ENCODE measurements at regions not wholly inside any gene's neighbourhood (a gene's known extent, or its start where the extent isn't known, plus 50 kb on each side); places are given as distances from the start of the nearest gene placed in this dataset.

DNA sequence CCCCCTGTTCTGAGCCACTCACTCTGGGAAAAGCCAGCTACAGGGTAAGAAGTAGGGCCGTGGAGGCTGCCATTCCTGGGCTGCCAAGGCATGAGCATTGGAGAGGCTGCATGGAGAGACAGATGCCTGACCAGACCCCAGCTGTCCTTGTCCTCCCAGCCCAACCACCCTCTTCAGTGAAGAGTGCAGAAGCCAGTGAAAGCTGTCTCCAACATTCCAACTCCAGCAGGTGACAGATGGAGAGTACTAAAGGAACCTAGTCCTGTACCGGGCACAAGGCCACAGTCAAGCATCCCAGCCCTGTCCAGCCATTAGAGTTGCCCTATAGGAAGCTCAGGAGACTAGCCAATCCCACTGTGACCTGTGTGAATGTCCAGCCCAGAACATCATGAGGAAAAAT lies 165.1 kb downstream of the DIRAS2 start:
- Mint-ChIP-seq H3K27me3 (ENCODE audit: insufficient read depth, low read depth, poor library complexity) (no peaks in the 10 kb centered on the region), H3K36me3 (ENCODE audit: low read depth) (no peaks in the 10 kb centered on the region), H3K4me3 (no peak overlapping the region), H3K9me3 (no peaks in the 10 kb centered on the region), H3K27ac (no peak overlapping the region), H3K4me1 (peaks cover 6% of the 10 kb centered on the region)
- DNase-seq (ENCODE audit: low spot score) (no peak), ATAC-seq (no peak)
- Histone ChIP-seq H4K20me1 (replicated peaks; ENCODE audit: insufficient read depth) (no peaks in the 10 kb centered on the region), H3K79me2 (replicated peaks; ENCODE audit: insufficient read depth) (no peaks in the 10 kb centered on the region), H3K4me2 (no peak overlapping the region), H3K4me3 (no peak overlapping the region), H3K9me2 (ENCODE audit: insufficient read depth) (no peaks in the 10 kb centered on the region; the same call in 1 of the 2 replicates), H3K36me3 (ENCODE audit: insufficient read depth) (no peaks in the 10 kb centered on the region), H3K27me3 (ENCODE audit: insufficient read depth) (no peaks in the 10 kb centered on the region), H2AFZ (no peak overlapping the region), H3K4me1 (ENCODE audit: insufficient read depth) (0 out of 2 replicates have a peak, but pooled peaks cover 6% of the 10 kb centered on the region), H3F3A (replicated peaks; ENCODE audit: low read depth) (no peaks in the 10 kb centered on the region), H3K27ac (ENCODE audit: low read depth) (no peak overlapping the region)
- TF ChIP-seq, protein P1, sequence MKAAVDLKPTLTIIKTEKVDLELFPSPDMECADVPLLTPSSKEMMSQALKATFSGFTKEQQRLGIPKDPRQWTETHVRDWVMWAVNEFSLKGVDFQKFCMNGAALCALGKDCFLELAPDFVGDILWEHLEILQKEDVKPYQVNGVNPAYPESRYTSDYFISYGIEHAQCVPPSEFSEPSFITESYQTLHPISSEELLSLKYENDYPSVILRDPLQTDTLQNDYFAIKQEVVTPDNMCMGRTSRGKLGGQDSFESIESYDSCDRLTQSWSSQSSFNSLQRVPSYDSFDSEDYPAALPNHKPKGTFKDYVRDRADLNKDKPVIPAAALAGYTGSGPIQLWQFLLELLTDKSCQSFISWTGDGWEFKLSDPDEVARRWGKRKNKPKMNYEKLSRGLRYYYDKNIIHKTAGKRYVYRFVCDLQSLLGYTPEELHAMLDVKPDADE (IDR thresholded peaks at IDR 0.05), result no peak
- TF ChIP-seq, protein P2, sequence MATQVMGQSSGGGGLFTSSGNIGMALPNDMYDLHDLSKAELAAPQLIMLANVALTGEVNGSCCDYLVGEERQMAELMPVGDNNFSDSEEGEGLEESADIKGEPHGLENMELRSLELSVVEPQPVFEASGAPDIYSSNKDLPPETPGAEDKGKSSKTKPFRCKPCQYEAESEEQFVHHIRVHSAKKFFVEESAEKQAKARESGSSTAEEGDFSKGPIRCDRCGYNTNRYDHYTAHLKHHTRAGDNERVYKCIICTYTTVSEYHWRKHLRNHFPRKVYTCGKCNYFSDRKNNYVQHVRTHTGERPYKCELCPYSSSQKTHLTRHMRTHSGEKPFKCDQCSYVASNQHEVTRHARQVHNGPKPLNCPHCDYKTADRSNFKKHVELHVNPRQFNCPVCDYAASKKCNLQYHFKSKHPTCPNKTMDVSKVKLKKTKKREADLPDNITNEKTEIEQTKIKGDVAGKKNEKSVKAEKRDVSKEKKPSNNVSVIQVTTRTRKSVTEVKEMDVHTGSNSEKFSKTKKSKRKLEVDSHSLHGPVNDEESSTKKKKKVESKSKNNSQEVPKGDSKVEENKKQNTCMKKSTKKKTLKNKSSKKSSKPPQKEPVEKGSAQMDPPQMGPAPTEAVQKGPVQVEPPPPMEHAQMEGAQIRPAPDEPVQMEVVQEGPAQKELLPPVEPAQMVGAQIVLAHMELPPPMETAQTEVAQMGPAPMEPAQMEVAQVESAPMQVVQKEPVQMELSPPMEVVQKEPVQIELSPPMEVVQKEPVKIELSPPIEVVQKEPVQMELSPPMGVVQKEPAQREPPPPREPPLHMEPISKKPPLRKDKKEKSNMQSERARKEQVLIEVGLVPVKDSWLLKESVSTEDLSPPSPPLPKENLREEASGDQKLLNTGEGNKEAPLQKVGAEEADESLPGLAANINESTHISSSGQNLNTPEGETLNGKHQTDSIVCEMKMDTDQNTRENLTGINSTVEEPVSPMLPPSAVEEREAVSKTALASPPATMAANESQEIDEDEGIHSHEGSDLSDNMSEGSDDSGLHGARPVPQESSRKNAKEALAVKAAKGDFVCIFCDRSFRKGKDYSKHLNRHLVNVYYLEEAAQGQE (IDR thresholded peaks at IDR 0.05; ENCODE audit: unreplicated experiment), result no peak
- TF ChIP-seq NANOG (IDR thresholded peaks at IDR 0.05; ENCODE audit: borderline replicate concordance) (no peak), ZNF114 (CRISPR knock-in tag; IDR thresholded peaks at IDR 0.05) (no peak), JUNB (IDR thresholded peaks at IDR 0.05; ENCODE audit: unreplicated experiment) (no peak), CREB1 (CRISPR knock-in tag; IDR thresholded peaks at IDR 0.05; ENCODE audit: low read depth) (no peak), EZH2 (IDR thresholded peaks at IDR 0.05; ENCODE audit: low read depth, unreplicated experiment) (no peak), ZNF331 (CRISPR knock-in tag; IDR thresholded peaks at IDR 0.05; ENCODE audit: low read depth) (no peak), EZH2phosphoT487 (IDR thresholded peaks at IDR 0.05; ENCODE audit: unreplicated experiment) (no peak), STAT1 (IDR thresholded peaks at IDR 0.05; ENCODE audit: unreplicated experiment) (no peak), POLR2AphosphoS5 (IDR thresholded peaks at IDR 0.05; ENCODE audit: low read depth) (no peak)
- TF ChIP-seq, protein P3, sequence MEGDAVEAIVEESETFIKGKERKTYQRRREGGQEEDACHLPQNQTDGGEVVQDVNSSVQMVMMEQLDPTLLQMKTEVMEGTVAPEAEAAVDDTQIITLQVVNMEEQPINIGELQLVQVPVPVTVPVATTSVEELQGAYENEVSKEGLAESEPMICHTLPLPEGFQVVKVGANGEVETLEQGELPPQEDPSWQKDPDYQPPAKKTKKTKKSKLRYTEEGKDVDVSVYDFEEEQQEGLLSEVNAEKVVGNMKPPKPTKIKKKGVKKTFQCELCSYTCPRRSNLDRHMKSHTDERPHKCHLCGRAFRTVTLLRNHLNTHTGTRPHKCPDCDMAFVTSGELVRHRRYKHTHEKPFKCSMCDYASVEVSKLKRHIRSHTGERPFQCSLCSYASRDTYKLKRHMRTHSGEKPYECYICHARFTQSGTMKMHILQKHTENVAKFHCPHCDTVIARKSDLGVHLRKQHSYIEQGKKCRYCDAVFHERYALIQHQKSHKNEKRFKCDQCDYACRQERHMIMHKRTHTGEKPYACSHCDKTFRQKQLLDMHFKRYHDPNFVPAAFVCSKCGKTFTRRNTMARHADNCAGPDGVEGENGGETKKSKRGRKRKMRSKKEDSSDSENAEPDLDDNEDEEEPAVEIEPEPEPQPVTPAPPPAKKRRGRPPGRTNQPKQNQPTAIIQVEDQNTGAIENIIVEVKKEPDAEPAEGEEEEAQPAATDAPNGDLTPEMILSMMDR (conservative IDR thresholded peaks at IDR 0.05; ENCODE audit: low read depth in 2 of 2), result no peak
- TF ChIP-seq, protein P4, sequence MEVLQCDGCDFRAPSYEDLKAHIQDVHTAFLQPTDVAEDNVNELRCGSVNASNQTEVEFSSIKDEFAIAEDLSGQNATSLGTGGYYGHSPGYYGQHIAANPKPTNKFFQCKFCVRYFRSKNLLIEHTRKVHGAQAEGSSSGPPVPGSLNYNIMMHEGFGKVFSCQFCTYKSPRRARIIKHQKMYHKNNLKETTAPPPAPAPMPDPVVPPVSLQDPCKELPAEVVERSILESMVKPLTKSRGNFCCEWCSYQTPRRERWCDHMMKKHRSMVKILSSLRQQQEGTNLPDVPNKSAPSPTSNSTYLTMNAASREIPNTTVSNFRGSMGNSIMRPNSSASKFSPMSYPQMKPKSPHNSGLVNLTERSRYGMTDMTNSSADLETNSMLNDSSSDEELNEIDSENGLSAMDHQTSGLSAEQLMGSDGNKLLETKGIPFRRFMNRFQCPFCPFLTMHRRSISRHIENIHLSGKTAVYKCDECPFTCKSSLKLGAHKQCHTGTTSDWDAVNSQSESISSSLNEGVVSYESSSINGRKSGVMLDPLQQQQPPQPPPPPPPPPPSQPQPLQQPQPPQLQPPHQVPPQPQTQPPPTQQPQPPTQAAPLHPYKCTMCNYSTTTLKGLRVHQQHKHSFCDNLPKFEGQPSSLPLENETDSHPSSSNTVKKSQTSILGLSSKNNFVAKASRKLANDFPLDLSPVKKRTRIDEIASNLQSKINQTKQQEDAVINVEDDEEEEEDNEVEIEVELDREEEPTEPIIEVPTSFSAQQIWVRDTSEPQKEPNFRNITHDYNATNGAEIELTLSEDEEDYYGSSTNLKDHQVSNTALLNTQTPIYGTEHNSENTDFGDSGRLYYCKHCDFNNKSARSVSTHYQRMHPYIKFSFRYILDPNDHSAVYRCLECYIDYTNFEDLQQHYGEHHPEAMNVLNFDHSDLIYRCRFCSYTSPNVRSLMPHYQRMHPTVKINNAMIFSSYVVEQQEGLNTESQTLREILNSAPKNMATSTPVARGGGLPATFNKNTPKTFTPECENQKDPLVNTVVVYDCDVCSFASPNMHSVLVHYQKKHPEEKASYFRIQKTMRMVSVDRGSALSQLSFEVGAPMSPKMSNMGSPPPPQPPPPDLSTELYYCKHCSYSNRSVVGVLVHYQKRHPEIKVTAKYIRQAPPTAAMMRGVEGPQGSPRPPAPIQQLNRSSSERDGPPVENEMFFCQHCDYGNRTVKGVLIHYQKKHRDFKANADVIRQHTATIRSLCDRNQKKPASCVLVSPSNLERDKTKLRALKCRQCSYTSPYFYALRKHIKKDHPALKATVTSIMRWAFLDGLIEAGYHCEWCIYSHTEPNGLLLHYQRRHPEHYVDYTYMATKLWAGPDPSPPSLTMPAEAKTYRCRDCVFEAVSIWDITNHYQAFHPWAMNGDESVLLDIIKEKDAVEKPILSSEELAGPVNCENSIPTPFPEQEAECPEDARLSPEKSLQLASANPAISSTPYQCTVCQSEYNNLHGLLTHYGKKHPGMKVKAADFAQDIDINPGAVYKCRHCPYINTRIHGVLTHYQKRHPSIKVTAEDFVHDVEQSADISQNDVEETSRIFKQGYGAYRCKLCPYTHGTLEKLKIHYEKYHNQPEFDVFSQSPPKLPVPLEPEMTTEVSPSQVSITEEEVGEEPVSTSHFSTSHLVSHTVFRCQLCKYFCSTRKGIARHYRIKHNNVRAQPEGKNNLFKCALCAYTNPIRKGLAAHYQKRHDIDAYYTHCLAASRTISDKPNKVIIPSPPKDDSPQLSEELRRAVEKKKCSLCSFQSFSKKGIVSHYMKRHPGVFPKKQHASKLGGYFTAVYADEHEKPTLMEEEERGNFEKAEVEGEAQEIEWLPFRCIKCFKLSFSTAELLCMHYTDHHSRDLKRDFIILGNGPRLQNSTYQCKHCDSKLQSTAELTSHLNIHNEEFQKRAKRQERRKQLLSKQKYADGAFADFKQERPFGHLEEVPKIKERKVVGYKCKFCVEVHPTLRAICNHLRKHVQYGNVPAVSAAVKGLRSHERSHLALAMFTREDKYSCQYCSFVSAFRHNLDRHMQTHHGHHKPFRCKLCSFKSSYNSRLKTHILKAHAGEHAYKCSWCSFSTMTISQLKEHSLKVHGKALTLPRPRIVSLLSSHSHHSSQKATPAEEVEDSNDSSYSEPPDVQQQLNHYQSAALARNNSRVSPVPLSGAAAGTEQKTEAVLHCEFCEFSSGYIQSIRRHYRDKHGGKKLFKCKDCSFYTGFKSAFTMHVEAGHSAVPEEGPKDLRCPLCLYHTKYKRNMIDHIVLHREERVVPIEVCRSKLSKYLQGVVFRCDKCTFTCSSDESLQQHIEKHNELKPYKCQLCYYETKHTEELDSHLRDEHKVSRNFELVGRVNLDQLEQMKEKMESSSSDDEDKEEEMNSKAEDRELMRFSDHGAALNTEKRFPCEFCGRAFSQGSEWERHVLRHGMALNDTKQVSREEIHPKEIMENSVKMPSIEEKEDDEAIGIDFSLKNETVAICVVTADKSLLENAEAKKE (CRISPR knock-in tag; IDR thresholded peaks at IDR 0.05), result no peak

Data from GM23338 (cell line).